ENCODE measurements at regions not wholly inside any gene's neighbourhood (a gene's known extent, or its start where the extent isn't known, plus 50 kb on each side); places are given as distances from the start of the nearest gene placed in this dataset.

DNA sequence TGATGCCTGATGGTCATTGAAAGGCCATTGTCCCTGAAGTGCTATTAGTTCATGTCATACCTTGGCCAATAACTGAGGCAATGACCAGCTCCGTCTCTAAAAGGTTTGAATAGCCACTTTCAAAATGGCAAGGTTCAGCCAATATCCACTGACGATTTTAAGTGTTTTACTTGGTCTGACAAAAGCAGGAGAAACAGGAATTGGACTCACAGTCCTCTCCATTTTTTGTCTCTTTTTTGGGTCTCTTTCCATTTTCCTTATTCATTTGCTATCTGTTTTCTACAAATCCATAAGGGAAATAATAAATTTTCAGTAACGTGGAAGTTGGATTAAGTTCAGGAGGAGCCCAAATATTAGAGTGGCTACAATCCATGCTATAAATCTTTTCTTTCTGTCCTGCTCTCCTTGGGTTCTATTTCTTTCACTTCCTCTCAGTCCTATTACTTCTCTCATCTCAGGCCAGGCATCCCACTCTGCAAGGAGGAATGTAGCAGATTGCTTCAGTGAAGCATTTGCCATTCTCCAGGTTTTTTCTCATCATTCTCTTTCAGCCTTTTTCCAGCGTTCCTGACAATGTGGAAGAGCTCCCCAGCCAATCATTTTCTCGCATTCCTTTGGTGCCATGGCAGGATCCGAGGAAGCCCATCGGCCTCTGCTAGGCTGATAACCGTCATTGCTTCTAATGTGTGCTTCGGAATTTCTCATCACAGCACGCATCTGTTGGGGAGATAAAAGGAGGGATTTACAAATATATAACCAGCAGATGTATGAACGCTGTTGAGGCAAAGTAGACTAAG, 414.5 kb downstream of the ADGRL2 start:
- peaks cover 0 to 5% (median 0%) of the 10 kb centered on the region in 10 experiments; a peak in 1 of 20 replicates for H3K4me1 ChIP-seq
- H4K20me1 ChIP-seq = no peaks in the 10 kb centered on the region
- TF ChIP-seq Cebpa-rat (IDR thresholded peaks at IDR 0.05) = no peak
- H3K9ac ChIP-seq = no peak overlapping the region
- no peak overlapping the region for H3K4me3 ChIP-seq
- no peaks in the 10 kb centered on the region for H3K27me3 ChIP-seq
- H3K9me3 ChIP-seq (replicated peaks in 1 of 11) = no peaks in the 10 kb centered on the region
- no peak overlapping the region for H3K27ac ChIP-seq
- no peaks in the 10 kb centered on the region for H3K36me3 ChIP-seq
- no peak overlapping the region for H3K4me2 ChIP-seq

- Histone ChIP-seq H3K9ac (no peak overlapping the region), H3K4me3 (no peak overlapping the region), H3K4me1 (peaks cover 0 to 5% (median 0%) of the 10 kb centered on the region in 10 experiments; a peak in 1 of 20 replicates), H3K27ac (no peak overlapping the region), H3K27me3 (no peaks in the 10 kb centered on the region), H3K9me3 (replicated peaks in 1 of 11) (no peaks in the 10 kb centered on the region), H4K20me1 (no peaks in the 10 kb centered on the region), H3K4me2 (no peak overlapping the region), H3K36me3 (no peaks in the 10 kb centered on the region)
- no peak for TF ChIP-seq Cebpa-rat (IDR thresholded peaks at IDR 0.05)
These were observed 413.9 kb downstream of the ADGRL2 start for GRCh38 chr1:82214606-82215005.

GRCh38 chr1:82197606-82198005, 396.9 kb downstream of the ADGRL2 start:
- Histone ChIP-seq H3K36me3 (no peaks in the 10 kb centered on the region), H3K27ac (no peak overlapping the region), H4K20me1 (no peaks in the 10 kb centered on the region), H3K4me1 (no peaks in the 10 kb centered on the region), H3K4me2 (no peak overlapping the region), H3K9me3 (replicated peaks in 1 of 11) (no peaks in the 10 kb centered on the region), H3K27me3 (no peaks in the 10 kb centered on the region), H3K4me3 (no peak overlapping the region), H3K9ac (no peak overlapping the region)
- TF ChIP-seq Cebpa-rat (IDR thresholded peaks at IDR 0.05) = no peak

DNA sequence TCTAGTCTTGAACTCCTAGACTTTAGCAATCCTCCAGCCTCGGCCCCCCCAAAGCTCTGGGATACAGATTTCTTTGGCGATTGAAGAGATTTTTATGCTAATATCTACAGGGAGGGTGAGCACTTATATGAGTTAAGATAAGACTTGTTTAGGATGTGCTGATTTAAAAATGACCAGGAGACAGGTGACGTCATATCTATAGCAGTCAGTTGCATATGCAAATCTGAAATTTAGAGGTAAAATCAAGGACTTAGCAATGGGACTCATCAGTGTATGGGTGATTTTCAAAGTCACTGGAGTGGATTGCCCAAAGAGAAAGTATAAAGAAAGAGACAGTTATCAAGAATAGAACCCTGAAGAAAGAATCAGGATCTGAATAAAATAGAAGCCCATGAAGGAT, 394.5 kb downstream of the ADGRL2 start:
- no peaks in the 10 kb centered on the region for H4K20me1 ChIP-seq
- no peak overlapping the region for H3K4me2 ChIP-seq
- no peak overlapping the region for H3K9ac ChIP-seq
- H3K36me3 ChIP-seq = no peaks in the 10 kb centered on the region
- no peak for TF ChIP-seq Cebpa-rat (IDR thresholded peaks at IDR 0.05)
- H3K9me3 ChIP-seq (replicated peaks in 1 of 11) = no peaks in the 10 kb centered on the region
- H3K27me3 ChIP-seq = no peaks in the 10 kb centered on the region
- H3K4me1 ChIP-seq = no peaks in the 10 kb centered on the region
- H3K4me3 ChIP-seq = no peak overlapping the region
- no peak overlapping the region for H3K27ac ChIP-seq

GRCh38 chr1:82185084-82185483, 384.4 kb downstream of the ADGRL2 start:
- no peak overlapping the region for H3K4me2 ChIP-seq
- no peaks in the 10 kb centered on the region for H3K27me3 ChIP-seq
- TF ChIP-seq Cebpa-rat (IDR thresholded peaks at IDR 0.05) = no peak
- H3K9me3 ChIP-seq (replicated peaks in 1 of 11) = no peaks in the 10 kb centered on the region
- no peaks in the 10 kb centered on the region for H4K20me1 ChIP-seq
- H3K4me1 ChIP-seq = no peaks in the 10 kb centered on the region
- no peak overlapping the region for H3K9ac ChIP-seq
- H3K27ac ChIP-seq = no peak overlapping the region
- no peak overlapping the region for H3K4me3 ChIP-seq
- no peaks in the 10 kb centered on the region for H3K36me3 ChIP-seq

GRCh38 chr1:82181846-82182245, 381.1 kb downstream of the ADGRL2 start:
- H3K9ac ChIP-seq = no peak overlapping the region
- H3K27ac ChIP-seq = no peak overlapping the region
- H3K4me3 ChIP-seq = no peak overlapping the region
- no peaks in the 10 kb centered on the region for H3K9me3 ChIP-seq (replicated peaks in 1 of 11)
- H3K4me2 ChIP-seq = no peak overlapping the region
- H3K36me3 ChIP-seq = no peaks in the 10 kb centered on the region
- H4K20me1 ChIP-seq = no peaks in the 10 kb centered on the region
- 0 out of 20 replicates have a peak, but pooled peaks cover 0 to 6% (median 0%) of the 10 kb centered on the region in 10 experiments for H3K4me1 ChIP-seq
- no peak for TF ChIP-seq Cebpa-rat (IDR thresholded peaks at IDR 0.05)
- H3K27me3 ChIP-seq = no peaks in the 10 kb centered on the region

- Histone ChIP-seq H3K4me1 (0 out of 20 replicates have a peak, but pooled peaks cover 0 to 6% (median 0%) of the 10 kb centered on the region in 10 experiments), H3K4me3 (no peak overlapping the region), H3K27me3 (no peaks in the 10 kb centered on the region), H3K9ac (no peak overlapping the region), H3K27ac (no peak overlapping the region), H4K20me1 (no peaks in the 10 kb centered on the region), H3K36me3 (no peaks in the 10 kb centered on the region), H3K4me2 (no peak overlapping the region), H3K9me3 (replicated peaks in 1 of 11) (no peaks in the 10 kb centered on the region)
- TF ChIP-seq Cebpa-rat (IDR thresholded peaks at IDR 0.05) = no peak
These were observed 378.4 kb downstream of the ADGRL2 start for GRCh38 chr1:82179131-82179530.

GRCh38 chr1:82177192-82177591, 376.5 kb downstream of the ADGRL2 start:
- no peaks in the 10 kb centered on the region for H3K27me3 ChIP-seq
- no peak for TF ChIP-seq Cebpa-rat (IDR thresholded peaks at IDR 0.05)
- H3K9me3 ChIP-seq (replicated peaks in 1 of 11) = no peaks in the 10 kb centered on the region
- H3K4me1 ChIP-seq = 0 out of 20 replicates have a peak, but pooled peaks cover 0 to 6% (median 0%) of the 10 kb centered on the region in 10 experiments
- no peaks in the 10 kb centered on the region for H4K20me1 ChIP-seq
- H3K9ac ChIP-seq = no peak overlapping the region
- no peak overlapping the region for H3K27ac ChIP-seq
- no peaks in the 10 kb centered on the region for H3K36me3 ChIP-seq
- H3K4me3 ChIP-seq = no peak overlapping the region
- no peak overlapping the region for H3K4me2 ChIP-seq

DNA sequence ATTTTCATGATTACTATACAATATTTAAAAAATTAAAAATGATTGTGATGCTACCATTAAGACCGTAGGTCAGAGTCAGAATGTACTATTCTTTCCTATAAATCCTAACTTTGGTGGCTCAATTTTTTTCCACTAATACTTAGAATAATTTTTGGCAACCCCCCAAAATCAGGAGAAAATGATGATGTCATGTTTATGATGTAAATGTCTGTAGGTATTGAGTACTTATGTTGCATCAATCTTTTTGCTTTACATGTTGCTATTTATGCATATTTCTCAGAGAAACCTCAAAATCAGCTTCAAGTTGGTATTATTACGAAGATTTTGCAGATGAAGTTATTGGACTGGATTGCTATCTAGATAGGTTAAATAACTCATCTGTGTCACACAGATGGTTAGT, 371.2 kb downstream of the ADGRL2 start:
- Histone ChIP-seq H3K4me1 (0 out of 20 replicates have a peak, but pooled peaks cover 0 to under 1% (median 0%) of the 10 kb centered on the region in 10 experiments), H4K20me1 (no peaks in the 10 kb centered on the region), H3K27ac (no peak overlapping the region), H3K9me3 (replicated peaks in 1 of 11) (no peaks in the 10 kb centered on the region), H3K4me2 (no peak overlapping the region), H3K36me3 (no peaks in the 10 kb centered on the region), H3K4me3 (no peak overlapping the region), H3K9ac (no peak overlapping the region), H3K27me3 (no peaks in the 10 kb centered on the region)
- TF ChIP-seq Cebpa-rat (IDR thresholded peaks at IDR 0.05) = no peak

- no peak overlapping the region for H3K27ac ChIP-seq
- no peak overlapping the region for H3K4me3 ChIP-seq
- no peak overlapping the region for H3K4me2 ChIP-seq
- H4K20me1 ChIP-seq = no peaks in the 10 kb centered on the region
- H3K36me3 ChIP-seq = no peaks in the 10 kb centered on the region
- no peak overlapping the region for H3K9ac ChIP-seq
- H3K27me3 ChIP-seq = no peaks in the 10 kb centered on the region
- no peaks in the 10 kb centered on the region for H3K4me1 ChIP-seq
- no peaks in the 10 kb centered on the region for H3K9me3 ChIP-seq (replicated peaks in 1 of 11)
- no peak for TF ChIP-seq Cebpa-rat (IDR thresholded peaks at IDR 0.05)
These were observed 367.7 kb downstream of the ADGRL2 start for GRCh38 chr1:82168482-82168881.
